ENCODE measurements at regions not wholly inside any gene's neighbourhood (a gene's known extent, or its start where the extent isn't known, plus 50 kb on each side); places are given as distances from the start of the nearest gene placed in this dataset.
"Not testable (repeated sequence)": the region's sequence is repeated elsewhere in the genome, so short reads cannot be mapped to it uniquely, and the experiment has no call there.

GRCh38 chr9:100819980-100820379, 208.5 kb upstream of the PLPPR1 start:
- WGBS, 3 donors: 68 to 77% (median 77%) methylated on average over 2 of the region's 2 CpGs
- intact Hi-C loops (cut with DNase I): no loop called here
- no peak overlapping the region for H3K4me3 ChIP-seq
- no peak for DNase-seq
- H3K27me3 ChIP-seq (ENCODE audit: insufficient read depth in 3 of 3, low read length in 2 of 3): no peaks in the 10 kb centered on the region
- H3K27ac ChIP-seq: no peak overlapping the region
- peaks cover 5% of the 10 kb centered on the region for H3K9me3 ChIP-seq
- ATAC-seq: no peak
- no peak for TF ChIP-seq CTCF (IDR thresholded peaks at IDR 0.05)
- H3K4me1 ChIP-seq: no peaks in the 10 kb centered on the region
- H3K36me3 ChIP-seq (ENCODE audit: insufficient read depth in 1 of 2, low read depth in 1 of 2): no peaks in the 10 kb centered on the region

- H3K27me3 ChIP-seq (ENCODE audit: insufficient read depth in 3 of 3, low read length in 2 of 3); intact Hi-C loops (cut with DNase I); H3K4me3 ChIP-seq; H3K27ac ChIP-seq; ATAC-seq; DNase-seq; H3K4me1 ChIP-seq; H3K36me3 ChIP-seq (ENCODE audit: insufficient read depth in 1 of 2, low read depth in 1 of 2); H3K9me3 ChIP-seq: not testable (repeated sequence)
- WGBS, 3 donors: 93% methylated on average over 8 of the region's 8 CpGs
Measured at GRCh38 chr9:100833035-100833434, 195.5 kb upstream of the PLPPR1 start.

GRCh38 chr9:100838857-100839256, 189.7 kb upstream of the PLPPR1 start:
- Histone ChIP-seq H3K9me3 (no peaks in the 10 kb centered on the region), H3K4me1 (no peaks in the 10 kb centered on the region), H3K4me3 (no peak overlapping the region), H3K27me3 (ENCODE audit: insufficient read depth in 3 of 3, low read length in 2 of 3) (no peaks in the 10 kb centered on the region), H3K27ac (no peak overlapping the region), H3K36me3 (ENCODE audit: insufficient read depth in 1 of 2, low read depth in 1 of 2) (no peaks in the 10 kb centered on the region)
- no peak for ATAC-seq
- intact Hi-C loops (cut with DNase I): no loop called here
- no peak for TF ChIP-seq CTCF (IDR thresholded peaks at IDR 0.05)
- no peak for DNase-seq
- 40 to 52% (median 47%) methylated on average over 2 of the region's 2 CpGs for WGBS, 3 donors

- ATAC-seq (no peak), DNase-seq (no peak)
- no peak overlapping the region for H3K27ac ChIP-seq
- no peaks in the 10 kb centered on the region for H3K4me1 ChIP-seq
- no peaks in the 10 kb centered on the region for H3K36me3 ChIP-seq (ENCODE audit: insufficient read depth in 1 of 2, low read depth in 1 of 2)
- no peaks in the 10 kb centered on the region for H3K27me3 ChIP-seq (ENCODE audit: insufficient read depth in 3 of 3, low read length in 2 of 3)
- no peaks in the 10 kb centered on the region for H3K9me3 ChIP-seq
- no peak for TF ChIP-seq CTCF (IDR thresholded peaks at IDR 0.05)
- intact Hi-C loops (cut with DNase I): no loop called here
- H3K4me3 ChIP-seq: no peak overlapping the region
Measured at GRCh38 chr9:100848726-100849125, 179.8 kb upstream of the PLPPR1 start.

GRCh38 chr9:100852088-100852487, 176.4 kb upstream of the PLPPR1 start:
- Histone ChIP-seq H3K9me3 (no peaks in the 10 kb centered on the region), H3K4me1 (no peaks in the 10 kb centered on the region), H3K4me3 (no peak overlapping the region), H3K27me3 (ENCODE audit: insufficient read depth in 3 of 3, low read length in 2 of 3) (no peaks in the 10 kb centered on the region), H3K36me3 (ENCODE audit: insufficient read depth in 1 of 2, low read depth in 1 of 2) (no peaks in the 10 kb centered on the region), H3K27ac (no peak overlapping the region)
- intact Hi-C loops (cut with DNase I): no loop called here
- no peak for TF ChIP-seq CTCF (IDR thresholded peaks at IDR 0.05)
- ATAC-seq (no peak), DNase-seq (no peak)
- 27 to 43% (median 32%) methylated on average over 4 of the region's 4 CpGs for WGBS, 3 donors
